GM21367 (cell line): ENCODE measurements at regions not wholly inside any gene's neighbourhood (a gene's known extent, or its start where the extent isn't known, plus 50 kb on each side); places are given as distances from the start of the nearest gene placed in this dataset.

Experiments used
- ATAC-seq: cut with Tn5 transposase; IDR thresholded peaks from one replicate; pipeline ENCODE4 v1.9.1; 2021; ENCODE audit not compliant: unreplicated experiment

DNA sequence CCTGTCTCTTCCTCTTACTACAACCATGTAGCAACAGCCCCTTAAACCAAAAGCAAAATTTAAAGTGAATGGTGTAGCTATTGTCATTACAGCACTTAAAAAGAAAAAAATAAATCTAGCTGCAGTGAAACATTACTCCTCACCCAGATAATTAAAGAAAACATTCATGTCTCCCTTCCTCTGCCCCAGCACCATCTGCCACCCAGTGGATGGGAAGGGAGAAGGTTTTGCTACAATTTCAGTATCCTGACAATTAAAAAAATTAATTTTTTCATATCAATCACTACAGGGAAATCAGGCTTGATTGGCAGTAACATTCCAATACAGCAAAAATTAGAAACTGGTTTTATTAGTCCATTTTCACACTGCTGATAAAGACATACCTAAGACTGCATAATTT lies 147.4 kb upstream of the PUM3 start:
- ATAC-seq: no peak

DNA sequence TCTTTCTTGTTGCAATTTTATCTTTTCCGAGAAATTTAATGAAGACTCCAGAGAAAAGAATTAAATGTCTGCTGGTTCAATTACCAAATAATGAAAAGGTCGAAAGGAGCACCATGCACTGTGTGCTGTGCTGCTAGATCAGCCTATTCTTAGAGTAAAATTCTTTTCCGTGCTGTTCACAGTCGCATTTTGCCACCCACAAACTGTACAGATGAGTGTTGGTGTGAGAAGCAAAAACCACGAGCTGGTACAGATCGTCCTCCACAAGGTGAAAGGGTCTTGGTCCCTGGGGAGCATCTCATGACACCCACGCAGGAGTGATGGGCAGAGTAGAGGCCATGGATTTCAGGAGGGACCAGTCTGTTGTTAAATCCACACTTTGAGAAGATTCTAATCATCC lies 143.8 kb upstream of the PUM3 start:
- ATAC-seq: no peak

DNA sequence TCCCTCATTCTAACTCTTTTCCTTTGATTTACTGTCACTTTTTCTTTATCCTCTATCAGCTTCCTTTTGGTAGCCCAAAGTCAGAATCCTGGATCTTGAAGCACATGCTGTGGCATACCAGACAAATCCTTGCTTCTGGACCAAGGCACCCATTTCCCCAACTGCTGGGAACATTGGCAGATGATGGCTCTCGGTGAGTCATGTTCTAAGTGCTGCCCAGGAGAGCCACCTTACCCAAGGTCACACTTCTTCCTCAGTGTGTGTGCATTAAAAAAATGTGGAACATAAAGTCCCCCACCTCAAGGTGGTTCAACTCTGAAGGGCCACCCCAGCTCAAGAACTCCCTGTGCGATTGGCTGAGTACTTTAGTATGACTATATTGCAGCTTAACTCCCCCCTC lies 141.4 kb upstream of the PUM3 start:
- no peak for ATAC-seq

DNA sequence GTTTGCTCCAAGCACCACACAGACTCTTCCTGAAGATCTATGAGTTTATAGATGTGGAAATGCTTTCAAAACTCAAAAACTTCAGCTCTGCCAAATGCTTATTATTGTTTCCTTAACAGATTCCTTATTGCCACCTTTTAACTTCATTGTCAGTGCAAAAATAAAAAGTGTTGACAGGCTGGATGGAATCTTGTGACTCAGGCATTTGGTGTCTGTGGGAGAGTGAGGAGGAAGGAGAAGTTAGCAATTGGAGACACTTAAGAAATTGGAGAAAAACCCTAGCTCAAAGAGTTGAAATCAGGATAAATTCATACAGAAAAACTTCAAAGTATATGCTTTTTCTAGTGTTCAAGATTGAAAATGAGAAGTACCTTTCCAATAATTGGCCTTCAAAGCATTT lies 140.6 kb upstream of the PUM3 start:
- no peak for ATAC-seq

DNA sequence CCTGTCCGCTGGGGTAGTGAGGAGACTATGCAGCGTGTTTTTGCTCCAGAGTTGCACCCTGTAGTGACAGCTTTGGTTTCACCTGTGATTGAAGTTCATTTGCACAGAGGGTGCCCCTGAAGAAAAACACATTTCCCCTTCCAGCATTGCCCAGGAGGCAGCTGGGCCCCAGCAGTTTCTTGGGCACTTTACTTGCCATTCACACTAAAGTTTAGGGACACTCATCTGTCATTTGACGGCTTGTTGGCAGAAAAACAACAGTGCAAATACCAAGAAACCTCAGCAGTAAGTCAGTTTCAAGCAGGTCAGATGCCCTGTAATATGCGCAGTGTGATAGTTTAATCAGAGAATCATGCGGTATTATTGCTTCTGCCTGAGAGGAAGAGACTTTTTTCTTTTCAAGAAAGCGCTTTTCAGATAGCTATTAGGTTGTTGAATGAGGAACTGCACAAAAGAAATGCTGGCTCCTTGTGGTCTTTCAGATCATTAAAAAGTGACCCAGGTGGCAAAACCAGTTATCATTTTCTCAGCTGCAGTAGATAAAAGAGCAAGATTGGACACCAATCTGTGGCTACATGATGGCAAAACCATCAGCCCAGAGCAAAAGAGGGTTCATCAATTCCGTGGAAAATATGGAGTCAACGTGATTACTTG lies 136.2 kb upstream of the PUM3 start:
- no peak for ATAC-seq

DNA sequence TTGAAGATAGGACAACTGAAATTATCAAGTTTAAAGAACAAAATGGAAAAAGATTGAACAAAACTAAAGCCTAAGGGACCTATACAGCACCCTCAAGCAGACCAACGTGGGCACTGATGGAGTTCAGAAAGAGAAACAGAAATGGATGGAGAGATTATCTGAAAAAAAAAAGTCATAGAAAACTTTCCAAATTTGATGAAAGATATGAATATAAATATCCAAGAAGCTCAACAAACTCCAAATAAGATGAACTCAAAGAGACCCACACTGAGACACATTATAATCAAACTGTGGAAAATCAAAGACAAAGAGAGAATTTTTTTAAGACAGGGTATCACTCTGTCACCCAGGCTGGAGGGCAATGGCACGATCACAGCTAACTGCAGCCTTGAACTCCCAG lies 128.6 kb upstream of the PUM3 start:
- no peak for ATAC-seq

DNA sequence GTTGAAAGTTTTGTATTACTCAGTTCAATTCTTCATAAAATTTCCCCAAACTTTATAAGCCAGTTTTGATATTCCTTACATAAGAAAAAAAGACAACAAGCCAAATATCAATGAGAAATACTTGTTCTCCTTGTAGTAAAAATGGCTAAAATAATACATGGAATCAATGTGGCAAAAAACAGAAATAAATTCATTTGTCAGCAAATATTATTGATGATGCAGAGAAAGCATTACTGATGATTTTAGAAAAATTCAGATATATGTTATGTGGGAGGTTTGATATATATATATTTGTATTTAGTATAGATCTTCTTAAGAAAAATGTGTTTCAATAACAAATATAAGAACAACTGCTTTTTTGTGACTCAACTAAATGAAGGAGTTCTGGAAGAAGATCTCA lies 127.0 kb upstream of the PUM3 start:
- no peak for ATAC-seq

DNA sequence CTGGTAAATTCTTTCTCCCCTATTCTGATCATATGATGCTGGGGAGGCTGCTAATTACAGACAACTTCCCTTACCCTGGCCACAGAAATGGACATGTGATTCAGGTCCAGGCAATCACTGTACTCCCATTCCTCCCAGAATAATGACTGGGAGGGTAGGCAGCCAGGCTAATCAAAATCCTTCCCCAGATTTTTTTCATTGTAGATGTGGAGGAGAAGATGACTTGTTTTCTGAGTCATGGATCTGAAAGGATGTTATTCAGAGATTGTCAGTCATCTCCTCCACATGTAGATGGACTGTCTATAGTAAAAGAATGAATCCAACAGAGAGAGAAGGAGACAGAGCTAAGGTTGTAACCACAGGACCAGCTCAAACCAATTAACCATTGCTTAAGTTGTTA lies 123.9 kb upstream of the PUM3 start:
- ATAC-seq: no peak

DNA sequence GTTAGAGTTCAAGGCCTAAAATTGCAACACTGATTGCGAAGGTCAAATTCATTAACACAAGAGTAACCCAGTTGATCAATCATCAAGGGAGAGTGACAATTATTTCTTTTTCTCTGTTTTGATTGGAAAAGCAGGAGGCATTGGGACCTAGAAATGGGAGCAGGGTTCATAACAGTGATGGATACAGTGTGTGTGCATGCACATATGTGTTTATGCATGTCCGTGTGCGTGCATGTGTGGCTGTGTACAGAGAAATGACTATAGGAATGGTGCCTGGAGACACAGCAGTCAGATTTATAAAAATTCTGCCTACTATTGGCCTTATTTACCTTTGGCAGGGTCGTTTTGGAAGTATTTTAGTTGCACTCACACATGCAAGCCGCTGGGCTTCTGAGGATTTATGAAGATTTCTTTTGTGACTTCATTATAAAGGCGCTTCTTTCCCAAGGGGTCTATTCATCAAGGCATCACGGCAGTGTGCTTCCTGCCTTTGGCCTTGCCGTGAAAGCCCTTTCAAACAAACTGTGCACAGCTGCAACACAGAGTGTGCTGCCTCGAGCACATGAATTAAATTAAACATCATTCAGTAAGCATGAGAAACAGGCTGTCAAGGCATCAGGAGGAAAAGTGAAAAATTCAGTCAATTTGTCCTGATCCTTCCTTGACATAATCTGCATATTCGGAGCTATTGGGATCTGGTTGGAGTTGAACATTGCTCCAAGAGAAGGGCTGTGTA lies 122.8 kb upstream of the PUM3 start:
- ATAC-seq: no peak

DNA sequence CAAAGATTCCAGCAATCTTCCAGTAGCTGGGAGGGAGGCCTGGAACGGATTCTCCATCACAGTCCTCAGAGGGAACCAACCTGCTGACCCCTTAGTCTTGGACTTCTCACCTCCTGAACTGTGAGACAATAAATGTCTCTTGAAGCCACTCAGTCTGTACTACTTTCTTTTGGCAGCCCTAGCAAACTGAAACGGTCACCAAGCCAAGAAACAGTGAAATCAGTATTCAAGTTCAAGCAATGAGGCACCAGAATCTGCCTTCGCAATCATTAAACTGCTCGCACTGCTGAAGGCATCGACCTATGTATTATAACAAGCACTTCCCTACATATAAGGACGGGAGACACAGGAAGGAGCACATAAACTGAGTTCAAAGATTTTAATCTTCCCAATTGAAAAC lies 120.6 kb upstream of the PUM3 start:
- no peak for ATAC-seq

DNA sequence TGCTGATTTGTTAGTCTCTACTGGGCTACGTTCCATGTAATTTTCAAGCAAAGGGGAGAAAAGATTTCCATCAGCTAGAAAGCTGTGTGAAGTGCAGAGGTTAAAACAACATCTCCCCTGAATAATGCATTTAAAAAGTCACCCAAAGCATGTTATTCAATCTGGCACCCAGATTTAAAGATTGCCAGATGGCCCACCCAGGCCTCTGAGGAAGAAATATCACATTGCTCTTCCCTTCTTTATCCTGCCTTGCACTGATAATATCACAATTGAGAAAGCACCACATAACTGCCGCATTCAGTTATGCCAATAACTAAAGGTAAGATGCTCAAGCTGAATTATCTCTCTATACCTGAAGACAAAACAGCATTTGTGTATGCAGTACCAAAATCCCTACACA lies 119.4 kb upstream of the PUM3 start:
- no peak for ATAC-seq

DNA sequence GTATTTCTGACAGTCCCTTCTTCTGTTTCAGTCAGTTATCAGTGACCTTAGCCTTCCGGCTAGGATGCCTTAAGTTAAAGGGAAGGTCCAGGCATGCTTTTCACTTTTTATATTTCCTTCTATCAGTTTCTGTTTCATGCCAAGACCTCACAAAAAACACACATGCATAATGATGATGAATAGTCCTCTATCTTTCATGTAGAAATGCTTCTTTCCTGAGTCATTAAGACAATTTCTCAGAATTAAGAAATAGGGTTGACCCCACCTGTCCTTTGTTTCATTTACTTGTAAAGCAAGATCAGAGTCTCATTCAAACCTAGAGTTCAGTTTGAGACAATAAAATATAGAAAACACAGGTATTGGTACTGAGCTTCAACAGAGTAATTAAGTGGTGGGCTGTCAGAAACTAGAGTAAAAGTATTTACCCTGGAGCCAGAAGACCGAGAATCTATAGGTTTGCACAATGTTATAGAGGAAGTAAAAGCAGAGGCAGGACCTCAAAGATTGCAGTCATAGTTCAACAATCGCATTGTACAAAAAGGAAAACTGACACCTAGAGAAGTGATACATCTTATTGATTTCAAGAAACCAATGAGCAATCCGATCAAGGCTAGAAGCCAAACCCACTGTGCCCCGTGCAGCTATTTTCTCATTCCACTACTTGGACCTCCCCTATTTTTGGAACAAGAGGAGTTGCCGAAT lies 118.7 kb upstream of the PUM3 start:
- peak; percentile 45 for ATAC-seq

DNA sequence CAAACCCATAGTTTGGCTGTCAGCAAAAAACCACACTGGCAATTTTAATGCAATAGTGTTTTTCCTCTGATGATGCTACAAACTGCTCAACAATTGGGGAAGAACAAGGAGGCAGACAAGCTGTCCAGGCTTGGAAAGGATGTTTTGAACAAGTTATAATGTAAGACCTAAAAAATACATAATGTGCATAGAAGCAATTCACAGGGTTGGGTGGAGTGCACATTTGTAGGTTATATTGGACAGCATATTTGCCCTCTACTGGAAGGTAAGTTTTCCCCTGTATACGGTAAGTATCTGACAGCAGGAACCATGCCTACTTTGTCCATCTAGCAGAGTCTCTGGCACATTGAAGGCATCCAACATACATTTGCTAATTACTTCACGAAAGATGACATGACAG lies 114.3 kb upstream of the PUM3 start:
- no peak for ATAC-seq

DNA sequence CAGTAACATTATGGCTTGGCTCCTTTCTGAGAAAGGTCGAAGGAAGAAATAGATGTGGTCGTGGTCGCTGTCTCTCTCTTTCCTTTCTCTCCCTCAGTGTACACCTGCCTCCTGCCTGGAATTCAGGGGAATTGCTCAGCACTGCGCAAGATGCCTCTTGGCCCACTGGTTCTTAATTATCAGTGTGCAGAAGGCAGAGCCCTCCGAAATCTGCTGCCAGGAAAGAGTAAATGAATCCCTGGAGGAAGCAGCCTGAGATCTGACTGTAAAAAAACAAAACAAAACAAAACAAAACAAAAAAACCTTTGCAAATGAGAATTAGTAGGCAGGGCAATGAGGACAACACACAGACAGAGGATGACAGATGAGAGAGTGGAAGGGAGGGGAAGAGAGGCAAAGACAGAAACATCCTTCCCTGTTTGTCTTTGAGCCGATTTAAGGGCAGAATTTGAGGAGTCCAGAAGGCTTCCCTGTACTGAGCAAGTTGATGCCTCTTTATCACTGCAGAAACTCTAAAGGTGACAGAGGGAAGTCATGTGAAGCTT lies 113.8 kb upstream of the PUM3 start:
- ATAC-seq: no peak

DNA sequence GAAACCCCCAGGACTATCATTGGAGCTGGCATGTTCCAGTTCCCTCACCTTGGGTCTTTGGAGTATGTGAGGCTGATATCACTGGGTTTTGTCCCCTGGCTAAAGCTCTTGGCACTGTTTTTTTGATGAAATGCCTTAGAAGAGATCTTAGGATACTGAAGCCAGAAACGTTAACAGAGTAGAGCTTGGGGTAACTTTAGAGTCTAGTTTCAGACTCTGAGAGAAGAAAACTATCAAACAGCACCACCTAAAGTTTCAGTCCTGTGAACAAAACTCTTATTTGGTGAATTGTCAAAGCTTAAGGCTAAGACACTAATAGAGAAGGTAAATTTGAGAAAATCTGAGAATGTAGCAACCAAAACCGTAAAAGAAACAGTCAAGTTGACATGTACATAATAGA lies 111.7 kb upstream of the PUM3 start:
- no peak for ATAC-seq

DNA sequence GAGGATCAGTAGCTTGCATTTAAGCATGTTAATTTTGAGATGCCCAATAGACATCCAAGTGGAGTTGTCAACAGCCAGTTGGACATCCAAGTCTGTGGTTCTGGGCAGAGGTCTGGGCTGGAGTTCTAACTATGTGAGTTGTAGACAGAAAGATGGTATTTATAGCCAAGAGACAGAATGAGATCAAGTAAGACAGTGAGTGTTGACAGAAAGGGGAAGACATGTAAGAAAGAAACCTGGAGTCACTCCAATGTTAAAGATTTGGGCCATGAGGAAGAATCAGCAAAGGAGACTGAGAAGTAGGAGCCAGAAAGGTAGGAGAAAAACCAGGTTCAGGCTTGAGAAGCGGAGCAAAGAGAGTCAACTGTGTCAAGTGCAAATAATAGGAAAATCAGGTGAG lies 95.5 kb upstream of the PUM3 start:
- ATAC-seq: no peak

DNA sequence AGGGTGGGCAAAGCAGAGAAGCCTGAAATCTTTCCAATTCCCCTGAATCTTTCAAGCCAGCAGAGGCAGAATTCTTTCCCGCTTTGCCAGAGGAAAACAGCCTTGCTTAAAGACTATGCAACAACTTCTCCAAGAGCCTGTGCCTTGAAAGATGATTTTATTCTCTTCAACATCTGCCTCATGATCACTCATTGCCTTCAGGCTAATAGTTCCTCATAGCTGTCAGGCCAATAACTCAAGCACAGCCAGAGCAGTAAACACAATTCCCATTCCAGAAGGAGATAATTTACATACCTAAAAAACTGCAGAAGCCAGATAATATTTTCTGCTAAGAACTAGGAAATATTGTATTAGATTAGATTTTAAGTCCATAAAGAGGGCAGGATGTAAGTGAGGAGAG lies 92.3 kb upstream of the PUM3 start:
- ATAC-seq: no peak

DNA sequence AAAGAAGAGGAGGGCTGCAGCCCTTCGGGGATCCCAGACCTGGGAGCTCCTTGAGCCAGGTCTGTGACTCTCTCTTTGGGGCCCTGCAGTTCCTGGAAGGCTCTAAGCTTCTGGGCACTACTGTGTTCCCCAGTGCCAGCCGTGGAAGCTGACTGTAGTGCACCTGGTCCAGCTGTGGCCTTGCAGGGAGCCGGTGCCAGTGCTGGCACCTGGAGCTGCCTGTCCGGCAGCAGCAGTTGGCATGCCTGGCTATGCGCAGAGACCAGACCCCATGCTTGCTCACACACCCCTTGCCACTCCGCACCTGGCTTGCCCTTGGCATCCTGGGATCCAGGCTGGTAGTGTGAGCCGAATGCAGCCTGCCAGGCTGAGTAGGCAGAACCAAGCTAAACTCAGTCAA lies 91.0 kb upstream of the PUM3 start:
- no peak for ATAC-seq

DNA sequence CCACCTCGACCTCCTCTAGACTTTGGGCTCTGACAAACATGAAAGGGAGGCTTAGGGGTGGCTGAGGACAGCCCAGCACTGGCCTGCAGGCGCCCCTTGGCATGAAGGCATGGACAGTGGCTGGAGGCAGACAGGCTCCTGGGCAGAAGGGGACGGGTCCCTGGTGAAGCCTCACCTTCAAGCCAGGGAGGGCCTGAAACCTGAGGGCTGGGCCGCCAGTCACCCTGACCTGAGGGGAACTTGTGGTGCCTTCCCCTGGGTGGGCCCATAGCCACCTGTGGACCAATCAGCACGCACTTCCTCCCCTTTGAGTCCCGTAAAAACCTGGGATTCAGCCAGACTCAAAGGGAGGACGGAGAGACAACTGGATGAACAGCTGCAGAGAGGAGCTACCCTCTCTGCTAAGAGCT lies 90.4 kb upstream of the PUM3 start:
- no peak for ATAC-seq

DNA sequence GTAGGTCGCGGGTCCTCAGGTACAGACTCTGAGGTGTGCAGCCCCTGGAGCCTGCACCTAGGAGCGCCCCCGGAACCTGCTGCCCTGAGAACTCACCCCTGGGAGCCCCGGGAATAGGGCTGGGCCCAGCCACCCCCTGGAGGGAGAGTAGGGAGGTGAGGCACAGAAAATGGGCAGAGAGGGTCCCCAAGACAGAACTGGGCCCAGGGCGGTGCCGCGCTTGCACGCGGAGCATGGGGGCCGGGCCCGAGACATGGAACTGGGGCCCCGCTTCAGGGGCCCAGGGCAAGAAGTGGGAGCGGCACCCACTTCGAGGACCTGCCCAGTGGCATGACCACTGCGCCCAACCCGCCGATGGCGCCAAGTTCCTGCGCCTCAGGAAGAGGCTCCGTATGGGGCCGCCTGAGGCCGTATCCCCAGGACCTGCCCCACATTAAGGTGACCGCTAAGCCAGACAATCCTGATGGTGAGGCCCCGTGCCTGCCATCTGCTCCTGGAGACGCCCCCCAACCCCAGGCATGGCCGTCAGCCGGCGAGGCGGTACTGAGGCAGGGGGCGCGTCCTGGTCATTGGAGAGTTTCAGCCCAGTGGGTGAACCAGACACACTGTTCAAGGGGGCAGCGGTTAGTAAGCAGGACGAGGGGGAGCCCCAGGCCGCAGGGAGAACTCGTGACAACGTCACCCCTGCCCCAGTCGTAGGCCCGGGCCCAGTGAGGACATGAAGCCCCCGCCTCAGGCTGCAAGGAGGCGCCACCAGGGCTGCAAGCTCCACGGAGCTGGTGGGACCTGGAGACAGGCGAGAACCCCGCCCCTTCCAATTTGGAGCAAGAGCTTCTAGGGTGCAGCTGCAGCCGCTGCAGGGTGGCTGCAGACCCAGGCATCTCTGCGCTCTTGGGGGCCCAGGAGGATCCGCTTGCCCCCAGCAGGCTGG lies 89.5 kb upstream of the PUM3 start:
- no peak for ATAC-seq

DNA sequence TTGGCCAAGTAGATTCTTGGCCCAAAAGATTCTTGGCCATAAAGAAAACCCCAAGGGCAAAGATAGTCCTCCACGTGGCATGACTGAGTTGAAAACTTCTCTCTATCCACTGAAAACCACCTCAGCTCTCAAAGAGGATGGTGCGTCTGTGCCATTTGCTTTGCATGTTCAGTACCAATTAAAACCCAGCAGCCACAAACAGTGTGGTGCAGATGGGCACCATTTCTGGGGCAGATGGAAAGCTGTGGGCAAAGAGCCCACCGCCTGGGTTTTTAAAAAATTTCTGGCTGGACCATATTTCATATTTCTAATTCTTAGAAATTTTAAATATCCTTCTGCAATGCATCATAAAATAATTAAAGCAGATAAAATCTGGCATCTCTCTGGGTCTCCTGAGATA lies 84.5 kb upstream of the PUM3 start:
- no peak for ATAC-seq
